IMR-90 (cell line): ENCODE measurements at regions not wholly inside any gene's neighbourhood (a gene's known extent, or its start where the extent isn't known, plus 50 kb on each side); places are given as distances from the start of the nearest gene placed in this dataset.

Source experiments
- CTCF ChIP-seq: conservative IDR thresholded peaks from 2 replicates; pipeline ENCODE4 v1.5.1; 2012; ENCODE audit warnings: mild to moderate bottlenecking, low read depth, low read length, improper control_type of control experiment
- POLR2A ChIP-seq: IDR thresholded peaks from 2 replicates; pipeline ENCODE4 v1.6.1; 2012; ENCODE audit warnings: mild to moderate bottlenecking, low read depth, low read length
- RCOR1 ChIP-seq: IDR thresholded peaks from 2 replicates; pipeline ENCODE4 v1.6.1; 2012; ENCODE audit warnings: mild to moderate bottlenecking, low read length, improper control_type of control experiment; ENCODE audit not compliant: insufficient replicate concordance
- USF2 ChIP-seq: fragments of 150-350 bp; IDR thresholded peaks from 2 replicates; pipeline ENCODE4 v1.6.1; 2017; ENCODE audit warnings: mild to moderate bottlenecking, antibody characterized with exemption, low read length, low read depth

- no peak for TF ChIP-seq USF2
- TF ChIP-seq CTCF, result no peak
- TF ChIP-seq RCOR1, result no peak
- no peak for TF ChIP-seq POLR2A
Observed at GRCh38 chr11:10637731-10638151, 55.8 kb downstream of the IRAG1 start.
